H1 (cell line): ENCODE measurements at regions not wholly inside any gene's neighbourhood (a gene's known extent, or its start where the extent isn't known, plus 50 kb on each side); places are given as distances from the start of the nearest gene placed in this dataset.

Experiments
- CTCF ChIA-PET: fragments of 300-600 bp; sonication (Branson Sonifier 250); formaldehyde crosslinking; loops from one replicate; lab custom pipeline; 2021; ENCODE audit not compliant: partially characterized antibody; lab: Charles Lee
- POLR2A ChIA-PET: fragments of 300-600 bp; sonication (Branson Sonifier 250); formaldehyde crosslinking; loops from one replicate; lab custom pipeline; 2021; ENCODE audit warnings: inconsistent platforms; ENCODE audit not compliant: partially characterized antibody; lab: Charles Lee
- DNase-seq, 2 experiments: peaks; one replicate each; pipeline versions ENCODE4 v3.0.0 to v3.0.0-alpha.2; 2010 to 2022; ENCODE audit warnings: low spot score in 2 of 2, low read depth in 1 of 2, mixed read lengths in 1 of 2
- FAIRE-seq: peaks from 2 replicates; lab custom pipeline; 2011; peaks lifted over from hg19 to GRCh38; lab: Jason Lieb, UNC
- H2AFZ ChIP-seq: 2 replicates; pipeline ENCODE4 v1.8.1; 2012; ENCODE audit warnings: low read length, inconsistent platforms
- H2AK5ac ChIP-seq: 2 replicates; pipeline ENCODE4 v1.6.1; 2013; ENCODE audit warnings: low read depth, low read length
- H2BK120ac ChIP-seq: replicated peaks from 2 replicates; pipeline ENCODE3; 2013; ENCODE audit warnings: low read depth, low read length, inconsistent platforms
- H2BK12ac ChIP-seq: 2 replicates; pipeline ENCODE4 v1.6.1; 2013; ENCODE audit warnings: low read depth, low read length
- H2BK15ac ChIP-seq: 2 replicates; pipeline ENCODE4 v1.6.1; 2013; ENCODE audit warnings: low read length
- H2BK20ac ChIP-seq: 2 replicates; pipeline ENCODE4 v1.6.1; 2013; ENCODE audit warnings: low read length
- H2BK5ac ChIP-seq: 2 replicates; pipeline ENCODE4 v1.6.1; 2013; ENCODE audit warnings: low read depth, low read length
- H3K14ac ChIP-seq: 2 replicates; pipeline ENCODE4 v1.6.1; 2013; ENCODE audit warnings: inconsistent platforms; ENCODE audit not compliant: insufficient read length
- H3K18ac ChIP-seq: 2 replicates; pipeline ENCODE4 v1.6.1; 2013; ENCODE audit warnings: low read length; ENCODE audit errors: extremely low read depth
- H3K23ac ChIP-seq: 2 replicates; pipeline ENCODE4 v1.6.1; 2013; ENCODE audit warnings: inconsistent platforms; ENCODE audit not compliant: insufficient read length
- H3K23me2 ChIP-seq: 2 replicates; pipeline ENCODE4 v1.6.1; 2013; ENCODE audit warnings: low read depth, low read length
- H3K27ac ChIP-seq: 2 replicates; pipeline ENCODE4 v1.6.1; 2011; ENCODE audit warnings: low read depth, low read length, inconsistent platforms
- H3K27me3 ChIP-seq, 4 experiments: replicated peaks in 1 of 4; 1 replicate in 1 of 4; 2 replicates in 3 of 4; pipeline versions ENCODE4 v1.6.1 to v1.8.1; 2011 to 2013; ENCODE audit warnings: low read length in 3 of 4, mild to moderate bottlenecking in 3 of 4, inconsistent platforms in 2 of 4, mixed read lengths in 2 of 4, moderate library complexity in 1 of 4; ENCODE audit not compliant: control insufficient read depth in 3 of 4, insufficient read depth in 3 of 4; ENCODE audit errors: extremely low read depth in 1 of 4
- H3K36me3 ChIP-seq, 4 experiments: 2 replicates each; pipeline versions ENCODE4 v1.6.1 to v1.8.1; 2011 to 2013; ENCODE audit warnings: mild to moderate bottlenecking in 4 of 4, low read length in 3 of 4, moderate library complexity in 2 of 4, control low read depth in 1 of 4, inconsistent platforms in 1 of 4; ENCODE audit not compliant: insufficient read depth in 4 of 4, control insufficient read depth in 2 of 4
- H3K4ac ChIP-seq: replicated peaks from 2 replicates; pipeline ENCODE3; 2013; ENCODE audit warnings: low read length, low read depth, mixed read lengths, inconsistent platforms; ENCODE audit not compliant: insufficient read length
- H3K4me1 ChIP-seq, 4 experiments: replicated peaks in 1 of 4; 1 replicate in 1 of 4; 2 replicates in 3 of 4; pipeline versions ENCODE4 v1.6.1 to v1.8.1; 2011 to 2013; ENCODE audit warnings: low read length in 3 of 4, inconsistent platforms in 2 of 4, mixed read lengths in 1 of 4; ENCODE audit not compliant: insufficient read depth in 4 of 4, control insufficient read depth in 3 of 4
- H3K4me2 ChIP-seq, 2 experiments: 2 replicates each; pipeline versions ENCODE4 v1.6.1 to v1.8.1; 2011 to 2013; ENCODE audit warnings: low read depth in 2 of 2, low read length in 2 of 2, control low read depth in 1 of 2, inconsistent platforms in 1 of 2, mild to moderate bottlenecking in 1 of 2; ENCODE audit not compliant: insufficient read depth in 1 of 2
- H3K4me3 ChIP-seq, 4 experiments: fragments of 200-600, 300-600 bp in 1 of 4; sonication (generic), shearing (Covaris generic), sonication (Bioruptor Twin) in 1 of 4; 2 replicates each; pipeline versions ENCODE4 v1.5.1 to v1.8.1; 2011 to 2016; ENCODE audit warnings: low read length in 4 of 4, low read depth in 3 of 4, control low read depth in 2 of 4, inconsistent platforms in 2 of 4, mild to moderate bottlenecking in 2 of 4, mixed read lengths in 1 of 4, moderate library complexity in 1 of 4; ENCODE audit not compliant: insufficient read depth in 2 of 4; ENCODE audit errors: extremely low read depth in 1 of 4
- H3K56ac ChIP-seq: replicated peaks from 2 replicates; pipeline ENCODE3; 2013; ENCODE audit warnings: low read depth, mild to moderate bottlenecking, mixed read lengths, low read length, inconsistent platforms; ENCODE audit not compliant: insufficient read length
- H3K79me1 ChIP-seq: 2 replicates; pipeline ENCODE4 v1.6.1; 2013; ENCODE audit warnings: low read depth, low read length, control low read depth
- H3K79me2 ChIP-seq, 2 experiments: 2 replicates each; pipeline versions ENCODE4 v1.6.1 to v1.8.1; 2012 to 2013; ENCODE audit warnings: low read length in 2 of 2, mild to moderate bottlenecking in 2 of 2, inconsistent platforms in 1 of 2; ENCODE audit not compliant: insufficient read depth in 2 of 2, control insufficient read depth in 1 of 2
- H3K9ac ChIP-seq, 4 experiments: replicated peaks in 1 of 4; 1 replicate in 1 of 4; 2 replicates in 3 of 4; pipeline versions ENCODE4 v1.6.1 to v1.8.1; 2011 to 2013; ENCODE audit warnings: low read depth in 3 of 4, low read length in 3 of 4, control low read depth in 2 of 4, mild to moderate bottlenecking in 2 of 4, moderate library complexity in 2 of 4, inconsistent platforms in 1 of 4; ENCODE audit errors: extremely low read depth in 1 of 4
- H3K9me3 ChIP-seq, 2 experiments: 2 replicates each; pipeline versions ENCODE4 v1.6.1 to v1.8.1; 2012 to 2013; ENCODE audit warnings: mild to moderate bottlenecking in 2 of 2, moderate library complexity in 2 of 2, control low read depth in 1 of 2, inconsistent platforms in 1 of 2, low read depth in 1 of 2, low read length in 1 of 2, mixed read lengths in 1 of 2; ENCODE audit not compliant: insufficient read depth in 2 of 2
- H4K20me1 ChIP-seq, 2 experiments: replicated peaks in 1 of 2; 2 replicates each; pipeline versions ENCODE3 to v1.8.1; 2011 to 2013; ENCODE audit warnings: inconsistent platforms in 2 of 2, low read length in 2 of 2, mild to moderate bottlenecking in 1 of 2; ENCODE audit not compliant: insufficient read depth in 2 of 2, control insufficient read depth in 1 of 2
- H4K5ac ChIP-seq: 2 replicates; pipeline ENCODE4 v1.6.1; 2013; ENCODE audit warnings: low read length, low read depth, mixed read lengths, inconsistent platforms; ENCODE audit not compliant: insufficient read length
- H4K8ac ChIP-seq: 2 replicates; pipeline ENCODE4 v1.8.0; 2013; ENCODE audit warnings: mild to moderate bottlenecking, moderate library complexity, low read length, inconsistent platforms; ENCODE audit not compliant: insufficient read depth; ENCODE audit errors: extremely low read depth
- H4K91ac ChIP-seq: replicated peaks from 2 replicates; pipeline ENCODE3; 2013; ENCODE audit warnings: low read length, mixed read lengths, inconsistent platforms; ENCODE audit not compliant: insufficient read length
- CEBPB ChIP-seq: IDR thresholded peaks from 2 replicates; pipeline ENCODE4 v1.6.1; 2012; ENCODE audit warnings: low read depth, low read length
- CTCF ChIP-seq, 3 experiments: IDR thresholded peaks; 1 replicate in 2 of 3; 2 replicates in 1 of 3; pipeline versions ENCODE4 v1.5.1 to v1.6.1; 2011; ENCODE audit warnings: low read length in 3 of 3, mild to moderate bottlenecking in 3 of 3, inconsistent platforms in 2 of 3, low read depth in 1 of 3, moderate library complexity in 1 of 3; ENCODE audit not compliant: insufficient read depth in 1 of 3; ENCODE audit errors: control extremely low read depth in 1 of 3
- HDAC2 ChIP-seq, 2 experiments: fragments of 300-600 bp in 1 of 2; sonication (generic) in 1 of 2; IDR thresholded peaks; 2 replicates each; pipeline ENCODE4 v1.6.1; 2011 to 2012; ENCODE audit warnings: low read depth in 2 of 2, low read length in 2 of 2, mild to moderate bottlenecking in 2 of 2, moderate library complexity in 2 of 2, borderline replicate concordance in 1 of 2, inconsistent platforms in 1 of 2
- JUND ChIP-seq: IDR thresholded peaks from 2 replicates; pipeline ENCODE4 v1.6.1; 2011; ENCODE audit warnings: mild to moderate bottlenecking, improper control_type of control experiment, low read length
- PHF8 ChIP-seq: fragments of 200-600 bp; sonication (generic); conservative IDR thresholded peaks from 2 replicates; pipeline ENCODE4 v1.7.1; 2012; ENCODE audit warnings: low read depth, mild to moderate bottlenecking, inconsistent platforms, low read length, moderate library complexity
- POLR2A ChIP-seq, 2 experiments: IDR thresholded peaks; 1 replicate in 1 of 2; 2 replicates in 1 of 2; pipeline ENCODE4 v1.6.1; 2011; ENCODE audit warnings: low read depth in 2 of 2, low read length in 2 of 2, mild to moderate bottlenecking in 2 of 2; ENCODE audit errors: control extremely low read depth in 1 of 2
- RAD21 ChIP-seq, 2 experiments: IDR thresholded peaks in 1 of 2; conservative IDR thresholded peaks in 1 of 2; 2 replicates each; pipeline ENCODE4 v1.6.1; 2011; ENCODE audit warnings: low read depth in 2 of 2, low read length in 2 of 2, improper control_type of control experiment in 1 of 2, inconsistent platforms in 1 of 2, mild to moderate bottlenecking in 1 of 2, moderate library complexity in 1 of 2
- RNF2 ChIP-seq: fragments of 200-900, 300-1000 bp; sonication (generic); IDR thresholded peaks from 2 replicates; pipeline ENCODE4 v1.7.1; 2016; ENCODE audit warnings: borderline replicate concordance, low read depth, mild to moderate bottlenecking, antibody characterized with exemption, low read length; ENCODE audit not compliant: poor library complexity, severe bottlenecking; ENCODE audit errors: missing control alignments
- SP1 ChIP-seq: IDR thresholded peaks from 2 replicates; pipeline ENCODE4 v1.6.1; 2011; ENCODE audit warnings: low read depth, low read length
- TAF1 ChIP-seq: IDR thresholded peaks from 2 replicates; pipeline ENCODE4 v1.6.1; 2011; ENCODE audit warnings: mild to moderate bottlenecking, low read depth, low read length
- TBP ChIP-seq: IDR thresholded peaks from 2 replicates; pipeline ENCODE4 v1.6.1; 2011; ENCODE audit warnings: low read depth, low read length, improper control_type of control experiment
- TCF12 ChIP-seq: IDR thresholded peaks from 2 replicates; pipeline ENCODE4 v1.6.1; 2011; ENCODE audit warnings: low read depth, mild to moderate bottlenecking, low read length
- WGBS, 2 experiments: shearing (Covaris generic) in 1 of 2; methylation state at CpG; one replicate each; pipeline versions ENCODE4 v1.1.6 to v1.1.7; 2013 to 2015; ENCODE audit warnings: low lambda C conversion rate in 2 of 2, mixed read lengths in 2 of 2, inconsistent platforms in 1 of 2, low coverage in 1 of 2, missing lambda C conversion rate in 1 of 2; ENCODE audit not compliant: insufficient replicate concordance in 2 of 2, insufficient coverage in 1 of 2, insufficient read length in 1 of 2; ENCODE audit errors: extremely low coverage in 1 of 2, missing lambda C conversion rate in 1 of 2; 5-methylcytosine and 5-hydroxymethylcytosine counted together

- FAIRE-seq = no peak
- H3K36me3 ChIP-seq = no peaks in the 10 kb centered on the region; a peak in 1 of 8 replicates
- no peak overlapping the region for H2BK5ac ChIP-seq
- no peak overlapping the region for H3K4ac ChIP-seq
- peaks cover 0 to 5% (median 0%) of the 10 kb centered on the region in 4 experiments; a peak in 2 of 7 replicates for H3K4me1 ChIP-seq
- H3K79me1 ChIP-seq = no peaks in the 10 kb centered on the region
- no peak overlapping the region for H3K27ac ChIP-seq
- H3K27me3 ChIP-seq = no peaks in the 10 kb centered on the region
- no peak overlapping the region for H3K4me3 ChIP-seq
- no peak overlapping the region for H3K14ac ChIP-seq
- no peaks in the 10 kb centered on the region for H3K79me2 ChIP-seq
- H3K18ac ChIP-seq = no peak overlapping the region
- no peaks in the 10 kb centered on the region for H3K23me2 ChIP-seq
- no peak overlapping the region for H2AK5ac ChIP-seq
- H4K20me1 ChIP-seq = no peaks in the 10 kb centered on the region
- 82% methylated on average over 1 of the region's 1 CpG; no CpG with 5 or more reads in 1 of the 2 experiments for WGBS, 2 experiments
- DNase-seq = no peak
- no peak overlapping the region for H2AFZ ChIP-seq
- H2BK20ac ChIP-seq = no peak overlapping the region
- H2BK12ac ChIP-seq = no peak overlapping the region
- H4K91ac ChIP-seq = no peak overlapping the region
- POLR2A ChIA-PET = no interaction called here
- no peak overlapping the region for H3K4me2 ChIP-seq
- CTCF ChIA-PET = interaction anchor here (0.7 kb wide), 1 partner anchor 392 kb away, joined by 3 read pairs; no protein-coding TSS in a partner anchor
- no peak overlapping the region for H4K5ac ChIP-seq
- H4K8ac ChIP-seq = no peak overlapping the region
- H3K23ac ChIP-seq = no peak overlapping the region
- no peak overlapping the region for H2BK15ac ChIP-seq
- no peak overlapping the region for H3K9ac ChIP-seq
- H2BK120ac ChIP-seq = no peak overlapping the region
- no peaks in the 10 kb centered on the region for H3K9me3 ChIP-seq
- H3K56ac ChIP-seq = no peak overlapping the region
- TF ChIP-seq CTCF (IDR thresholded peaks at IDR 0.05; ENCODE audit: control extremely low read depth in 1 of 3, insufficient read depth in 1 of 3, low read depth in 1 of 3, low read length in 3 of 3) = no peak
- TF ChIP-seq TBP = no peak
- no peak for TF ChIP-seq TCF12
- TF ChIP-seq TAF1 = no peak
- no peak for TF ChIP-seq CEBPB
- TF ChIP-seq POLR2A (IDR thresholded peaks at IDR 0.05; ENCODE audit: control extremely low read depth in 1 of 2, low read depth in 2 of 2, low read length in 2 of 2) = no peak
- no peak for TF ChIP-seq RAD21 (IDR thresholded peaks at IDR 0.05 in 1 of 2, conservative IDR thresholded peaks at IDR 0.05 in 1 of 2; ENCODE audit: low read depth in 2 of 2, low read length in 2 of 2)
- TF ChIP-seq PHF8 = no peak
- no peak for TF ChIP-seq JUND
- no peak for TF ChIP-seq SP1
- TF ChIP-seq RNF2 = no peak
- no peak for TF ChIP-seq HDAC2 (IDR thresholded peaks at IDR 0.05; ENCODE audit: borderline replicate concordance in 1 of 2, low read depth in 2 of 2, low read length in 2 of 2)
These were observed 227.3 kb upstream of the GIMD1 start for GRCh38 chr4:106595906-106596305.
